HG02588 (cell line): ENCODE measurements at regions not wholly inside any gene's neighbourhood (a gene's known extent, or its start where the extent isn't known, plus 50 kb on each side); places are given as distances from the start of the nearest gene placed in this dataset.

Source experiments
- ATAC-seq: cut with Tn5 transposase; IDR thresholded peaks from one replicate; pipeline ENCODE4 v1.9.1; 2021; ENCODE audit warnings: mild to moderate bottlenecking, moderate library complexity; ENCODE audit not compliant: unreplicated experiment

GRCh38 chr2:226581661-226582060 is 218.0 kb downstream of the IRS1 start:
- no peak for ATAC-seq

- ATAC-seq, result no peak
Measured at GRCh38 chr2:226581004-226581403, 218.6 kb downstream of the IRS1 start.

GRCh38 chr2:226580403-226580802 is 219.2 kb downstream of the IRS1 start:
- ATAC-seq, result no peak

GRCh38 chr2:226579519-226579918 is 220.1 kb downstream of the IRS1 start:
- no peak for ATAC-seq

GRCh38 chr2:226578879-226579278 is 220.7 kb downstream of the IRS1 start:
- no peak for ATAC-seq

- ATAC-seq, result no peak
Measured at GRCh38 chr2:226578373-226578772, 221.2 kb downstream of the IRS1 start.

GRCh38 chr2:226575928-226576327 is 223.7 kb downstream of the IRS1 start:
- no peak for ATAC-seq

GRCh38 chr2:226573158-226573557 is 226.5 kb downstream of the IRS1 start:
- no peak for ATAC-seq

GRCh38 chr2:226564667-226565066 is 235.0 kb downstream of the IRS1 start:
- ATAC-seq, result no peak

- ATAC-seq, result no peak
Measured at GRCh38 chr2:226561962-226562361, 237.7 kb downstream of the IRS1 start.

GRCh38 chr2:226560325-226560724 is 239.3 kb downstream of the IRS1 start:
- no peak for ATAC-seq

GRCh38 chr2:226559536-226559935 is 240.1 kb downstream of the IRS1 start:
- ATAC-seq, result no peak

GRCh38 chr2:226558418-226558817 is 241.2 kb downstream of the IRS1 start:
- ATAC-seq, result no peak

GRCh38 chr2:226556050-226556449 is 243.6 kb downstream of the IRS1 start:
- ATAC-seq, result no peak

- ATAC-seq, result no peak
Measured at GRCh38 chr2:226554701-226555100, 244.9 kb downstream of the IRS1 start.

GRCh38 chr2:226553333-226553732 is 246.3 kb downstream of the IRS1 start:
- no peak for ATAC-seq

- ATAC-seq, result no peak
Measured at GRCh38 chr2:226552571-226553285, 246.9 kb downstream of the IRS1 start.

GRCh38 chr2:226551522-226552250 is 247.9 kb downstream of the IRS1 start:
- ATAC-seq, result no peak

- no peak for ATAC-seq
Measured at GRCh38 chr2:226550801-226551200, 248.8 kb downstream of the IRS1 start.

GRCh38 chr2:226548732-226549131 is 250.9 kb downstream of the IRS1 start:
- no peak for ATAC-seq

GRCh38 chr2:226544596-226545210 is 254.9 kb downstream of the IRS1 start:
- ATAC-seq, result no peak
